ENCODE measurements at regions not wholly inside any gene's neighbourhood (a gene's known extent, or its start where the extent isn't known, plus 50 kb on each side); places are given as distances from the start of the nearest gene placed in this dataset.

DNA sequence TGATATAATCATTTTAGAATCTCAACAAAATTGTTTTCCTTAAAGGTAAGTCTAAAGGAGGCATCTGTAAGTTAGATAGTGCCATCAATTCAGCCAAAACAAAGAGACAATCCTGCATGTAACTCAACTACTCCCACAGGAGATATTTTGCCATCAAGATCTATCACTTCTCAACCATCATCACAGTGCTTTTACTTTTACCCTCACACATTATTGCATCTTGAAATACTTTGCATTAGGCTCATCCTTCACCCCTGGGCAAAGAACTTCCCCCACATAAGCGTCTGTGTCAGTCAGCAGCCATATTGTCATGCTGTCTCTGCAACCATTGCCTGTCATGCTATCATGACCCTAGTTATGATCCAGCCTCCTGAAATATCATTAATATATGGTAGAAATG, 54.9 kb upstream of the NLGN1 start:
- Histone ChIP-seq H3K27me3 (ENCODE audit: insufficient read depth, insufficient read length) (no peaks in the 10 kb centered on the region), H3K4me1 (ENCODE audit: insufficient read depth, insufficient read length) (no peaks in the 10 kb centered on the region), H3K36me3 (ENCODE audit: insufficient read depth, insufficient read length, low read length) (no peaks in the 10 kb centered on the region), H3K9ac (ENCODE audit: insufficient read length, low read depth) (no peak overlapping the region), H3K4me3 (ENCODE audit: insufficient read length, low read depth) (no peak overlapping the region), H3K9me3 (ENCODE audit: insufficient read depth, low read length) (no peaks in the 10 kb centered on the region)
- DNase-seq (ENCODE audit: low read depth, low spot score): no peak
- TF ChIP-seq YY1 (IDR thresholded peaks at IDR 0.05; ENCODE audit: insufficient read depth, insufficient read length) (no peak), ZNF274 (IDR thresholded peaks at IDR 0.05; ENCODE audit: low read depth, low read length) (no peak), SUZ12 (IDR thresholded peaks at IDR 0.05; ENCODE audit: extremely low read depth, insufficient read depth, insufficient read length) (no peak)

DNA sequence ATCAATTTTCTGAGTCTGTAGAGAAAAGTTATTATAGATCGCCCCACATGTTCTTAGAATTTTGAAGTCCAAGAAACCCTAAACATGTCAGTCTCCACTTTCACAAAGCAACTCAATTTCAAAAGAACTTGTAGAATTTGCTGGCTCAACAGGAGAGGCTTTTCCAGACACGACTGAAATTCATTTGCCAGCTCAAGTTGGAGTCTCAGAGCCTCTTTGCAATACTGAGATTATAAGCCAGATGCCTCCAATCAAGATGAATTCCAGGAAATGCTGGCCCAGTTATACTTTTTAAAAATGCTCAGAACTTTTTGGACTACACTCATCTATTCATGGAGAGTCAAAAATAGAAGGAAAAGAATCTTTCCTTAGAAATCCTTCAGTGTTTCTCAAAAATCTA, 56.9 kb upstream of the NLGN1 start:
- Histone ChIP-seq H3K4me3 (ENCODE audit: insufficient read length, low read depth) (no peak overlapping the region), H3K4me1 (ENCODE audit: insufficient read depth, insufficient read length) (no peaks in the 10 kb centered on the region), H3K36me3 (ENCODE audit: insufficient read depth, insufficient read length, low read length) (no peaks in the 10 kb centered on the region), H3K9me3 (ENCODE audit: insufficient read depth, low read length) (no peaks in the 10 kb centered on the region), H3K9ac (ENCODE audit: insufficient read length, low read depth) (no peak overlapping the region), H3K27me3 (ENCODE audit: insufficient read depth, insufficient read length) (no peaks in the 10 kb centered on the region)
- no peak for TF ChIP-seq YY1 (IDR thresholded peaks at IDR 0.05; ENCODE audit: insufficient read depth, insufficient read length)
- DNase-seq (ENCODE audit: low read depth, low spot score): no peak

DNA sequence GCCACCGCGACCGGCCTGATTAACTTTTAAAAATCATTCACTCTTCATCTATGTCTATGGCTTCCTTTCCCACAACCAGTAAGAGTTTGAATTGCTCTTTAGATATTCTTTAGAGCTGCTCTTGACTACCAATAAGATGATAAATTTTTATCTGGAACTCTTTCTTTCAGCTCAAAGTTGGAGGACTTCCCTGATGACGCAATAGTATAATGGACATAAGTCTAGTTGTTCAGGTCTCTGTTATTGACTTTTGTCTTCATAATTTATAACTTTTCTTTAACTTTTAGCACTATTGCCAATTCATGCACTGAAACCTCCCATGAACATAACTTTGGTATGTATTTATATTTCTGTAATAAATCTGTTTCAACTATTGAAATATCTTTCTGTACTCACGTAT, 61.3 kb upstream of the NLGN1 start:
- no peak for DNase-seq (ENCODE audit: low read depth, low spot score)

DNA sequence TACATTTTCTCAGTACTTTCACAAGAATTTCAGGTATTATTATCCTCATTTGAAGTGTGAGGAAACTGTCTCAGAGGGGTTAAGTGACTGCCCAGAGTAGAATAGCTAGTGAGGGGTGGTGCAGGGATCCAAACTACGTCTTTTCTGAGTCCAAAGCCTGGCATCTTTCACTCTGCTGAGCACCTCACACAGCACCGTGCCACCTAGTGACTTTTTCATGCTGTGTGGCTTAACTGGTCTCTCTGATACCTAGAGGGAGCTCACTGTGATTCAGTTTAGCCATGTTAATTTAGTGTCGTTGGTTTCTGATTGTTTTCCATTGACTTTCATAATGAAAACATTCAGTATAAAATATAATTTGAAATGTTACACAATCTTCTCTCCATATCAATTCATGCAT, 91.4 kb upstream of the NLGN1 start:
- DNase-seq (ENCODE audit: low read depth, low spot score): no peak
- Histone ChIP-seq H3K36me3 (ENCODE audit: insufficient read depth, insufficient read length, low read length) (no peaks in the 10 kb centered on the region), H3K4me3 (ENCODE audit: insufficient read length, low read depth) (no peak overlapping the region), H3K9ac (ENCODE audit: insufficient read length, low read depth) (no peak overlapping the region), H3K4me1 (ENCODE audit: insufficient read depth, insufficient read length) (no peaks in the 10 kb centered on the region), H3K27me3 (ENCODE audit: insufficient read depth, insufficient read length) (no peaks in the 10 kb centered on the region), H3K9me3 (ENCODE audit: insufficient read depth, low read length) (no peaks in the 10 kb centered on the region)
- TF ChIP-seq ZNF274 (IDR thresholded peaks at IDR 0.05; ENCODE audit: low read depth, low read length): no peak
- TF ChIP-seq SUZ12 (IDR thresholded peaks at IDR 0.05; ENCODE audit: extremely low read depth, insufficient read depth, insufficient read length): no peak
- no peak for TF ChIP-seq YY1 (IDR thresholded peaks at IDR 0.05; ENCODE audit: insufficient read depth, insufficient read length)

More for the DNA sequence above, 61.3 kb upstream of the NLGN1 start:
- no peak for TF ChIP-seq ZNF274 (IDR thresholded peaks at IDR 0.05; ENCODE audit: low read depth, low read length)
- no peak for TF ChIP-seq YY1 (IDR thresholded peaks at IDR 0.05; ENCODE audit: insufficient read depth, insufficient read length)
- no peak for TF ChIP-seq SUZ12 (IDR thresholded peaks at IDR 0.05; ENCODE audit: extremely low read depth, insufficient read depth, insufficient read length)
- no peaks in the 10 kb centered on the region for H3K9me3 ChIP-seq (ENCODE audit: insufficient read depth, low read length)
- no peaks in the 10 kb centered on the region for H3K4me1 ChIP-seq (ENCODE audit: insufficient read depth, insufficient read length)
- H3K4me3 ChIP-seq (ENCODE audit: insufficient read length, low read depth): no peak overlapping the region
- no peaks in the 10 kb centered on the region for H3K27me3 ChIP-seq (ENCODE audit: insufficient read depth, insufficient read length)
- H3K9ac ChIP-seq (ENCODE audit: insufficient read length, low read depth): no peak overlapping the region
- H3K36me3 ChIP-seq (ENCODE audit: insufficient read depth, insufficient read length, low read length): no peaks in the 10 kb centered on the region

DNA sequence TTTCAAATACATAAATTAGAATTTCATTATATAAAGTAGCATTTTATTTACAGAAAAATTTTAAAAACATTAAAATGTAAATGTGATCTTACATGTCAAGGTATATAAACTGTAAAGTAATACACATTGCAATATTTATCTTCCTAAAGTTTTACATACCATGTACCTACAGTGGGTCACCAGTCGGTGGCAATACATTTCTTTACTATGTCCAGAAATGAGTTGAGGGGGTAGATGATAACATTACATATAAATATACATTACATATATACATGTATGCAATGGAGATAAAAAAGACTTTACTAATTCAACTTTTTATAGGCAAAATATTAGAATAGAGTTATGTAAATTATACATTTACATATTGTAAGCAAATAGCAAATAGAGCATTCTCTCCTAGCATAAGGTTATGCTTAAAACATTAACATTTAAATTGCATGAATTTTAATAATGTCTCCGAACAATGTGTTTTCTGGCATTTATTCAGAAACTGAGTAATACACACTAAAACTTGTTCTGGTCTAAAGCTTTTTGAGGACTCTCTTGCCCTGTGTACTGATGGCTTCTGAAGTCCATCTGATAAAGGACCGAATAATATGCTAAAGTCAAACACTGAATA, 93.3 kb upstream of the NLGN1 start:
- H3K4me1 ChIP-seq (ENCODE audit: insufficient read depth, insufficient read length): no peaks in the 10 kb centered on the region
- no peak overlapping the region for H3K4me3 ChIP-seq (ENCODE audit: insufficient read length, low read depth)
- TF ChIP-seq ZNF274 (IDR thresholded peaks at IDR 0.05; ENCODE audit: low read depth, low read length) (no peak), SUZ12 (IDR thresholded peaks at IDR 0.05; ENCODE audit: extremely low read depth, insufficient read depth, insufficient read length) (no peak), YY1 (IDR thresholded peaks at IDR 0.05; ENCODE audit: insufficient read depth, insufficient read length) (no peak)
- H3K9me3 ChIP-seq (ENCODE audit: insufficient read depth, low read length): peaks cover 4% of the 10 kb centered on the region; the same call in 1 of the 2 replicates
- no peak overlapping the region for H3K9ac ChIP-seq (ENCODE audit: insufficient read length, low read depth)
- DNase-seq (ENCODE audit: low read depth, low spot score): no peak
- H3K36me3 ChIP-seq (ENCODE audit: insufficient read depth, insufficient read length, low read length): no peaks in the 10 kb centered on the region
- H3K27me3 ChIP-seq (ENCODE audit: insufficient read depth, insufficient read length): no peaks in the 10 kb centered on the region

DNA sequence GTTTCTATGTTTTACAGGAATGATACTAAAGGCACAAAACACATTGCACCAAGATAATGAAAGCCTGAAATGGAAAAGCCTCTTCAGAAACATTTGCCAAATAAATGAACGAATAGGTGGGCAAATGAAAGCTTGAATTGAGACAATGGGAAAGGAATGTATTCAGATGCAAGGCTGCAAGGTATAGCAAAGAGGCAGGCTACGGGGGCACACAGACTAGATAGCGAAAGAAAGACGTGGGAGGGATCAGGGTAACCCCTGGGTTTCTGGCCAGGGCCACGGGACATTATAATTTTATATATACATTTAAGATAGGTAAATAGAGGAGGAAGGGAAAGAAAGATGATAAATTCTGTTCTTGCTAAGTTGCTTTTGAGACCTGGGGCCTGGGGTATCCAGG, 95.9 kb upstream of the NLGN1 start:
- no peaks in the 10 kb centered on the region for H3K27me3 ChIP-seq (ENCODE audit: insufficient read depth, insufficient read length)
- H3K4me3 ChIP-seq (ENCODE audit: insufficient read length, low read depth): no peak overlapping the region
- DNase-seq (ENCODE audit: low read depth, low spot score): no peak
- no peaks in the 10 kb centered on the region for H3K36me3 ChIP-seq (ENCODE audit: insufficient read depth, insufficient read length, low read length)
- TF ChIP-seq YY1 (IDR thresholded peaks at IDR 0.05; ENCODE audit: insufficient read depth, insufficient read length) (no peak), SUZ12 (IDR thresholded peaks at IDR 0.05; ENCODE audit: extremely low read depth, insufficient read depth, insufficient read length) (no peak), ZNF274 (IDR thresholded peaks at IDR 0.05; ENCODE audit: low read depth, low read length) (no peak)
- H3K9me3 ChIP-seq (ENCODE audit: insufficient read depth, low read length): peaks cover 4% of the 10 kb centered on the region; the same call in 1 of the 2 replicates
- H3K4me1 ChIP-seq (ENCODE audit: insufficient read depth, insufficient read length): no peaks in the 10 kb centered on the region
- no peak overlapping the region for H3K9ac ChIP-seq (ENCODE audit: insufficient read length, low read depth)

DNA sequence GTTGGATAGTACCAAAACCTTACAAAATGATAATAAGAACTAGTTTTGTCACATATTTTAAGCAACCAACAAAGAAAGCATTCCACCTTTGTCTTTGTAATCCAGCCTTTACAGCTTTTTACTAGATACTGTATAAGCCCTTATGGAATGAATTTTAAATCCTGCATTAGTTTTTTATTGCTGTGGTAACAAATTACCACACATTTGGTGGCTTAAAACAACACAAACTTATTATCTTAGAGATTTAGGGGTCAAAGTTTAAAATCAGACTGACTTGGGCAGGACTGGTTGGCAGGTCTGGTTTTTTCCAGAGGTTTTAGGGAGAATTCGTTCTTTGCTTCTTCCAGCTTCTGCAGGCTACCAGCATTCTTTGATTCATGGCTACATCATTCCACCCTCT, 108.5 kb upstream of the NLGN1 start:
- Histone ChIP-seq H3K4me3 (ENCODE audit: insufficient read length, low read depth) (no peak overlapping the region), H3K9ac (ENCODE audit: insufficient read length, low read depth) (no peak overlapping the region), H3K27me3 (ENCODE audit: insufficient read depth, insufficient read length) (no peaks in the 10 kb centered on the region), H3K4me1 (ENCODE audit: insufficient read depth, insufficient read length) (no peaks in the 10 kb centered on the region), H3K36me3 (ENCODE audit: insufficient read depth, insufficient read length, low read length) (no peaks in the 10 kb centered on the region), H3K9me3 (ENCODE audit: insufficient read depth, low read length) (no peaks in the 10 kb centered on the region)
- TF ChIP-seq SUZ12 (IDR thresholded peaks at IDR 0.05; ENCODE audit: extremely low read depth, insufficient read depth, insufficient read length) (no peak), ZNF274 (IDR thresholded peaks at IDR 0.05; ENCODE audit: low read depth, low read length) (no peak), YY1 (IDR thresholded peaks at IDR 0.05; ENCODE audit: insufficient read depth, insufficient read length) (no peak)
- no peak for DNase-seq (ENCODE audit: low read depth, low spot score)

Data from NT2/D1 (cell line).